A549 (cell line): ENCODE measurements at regions not wholly inside any gene's neighbourhood (a gene's known extent, or its start where the extent isn't known, plus 50 kb on each side); places are given as distances from the start of the nearest gene placed in this dataset.

ENCODE experiments used
- CEBPB ChIP-seq, 2 experiments: fragments of >200 bp in 1 of 2; sonication (Bioruptor Twin) in 1 of 2; formaldehyde crosslinking in 1 of 2; IDR thresholded peaks; 2 replicates each; pipeline ENCODE4 v1.6.1; 2012 to 2016
- CHD2 ChIP-seq: fragments of 150-350 bp; IDR thresholded peaks from 2 replicates; pipeline ENCODE4 v1.6.1; 2014; ENCODE audit warnings: low read length; ENCODE audit not compliant: partially characterized antibody
- CHD4 ChIP-seq: fragments of 200-600 bp; sonication (generic); IDR thresholded peaks from 2 replicates; pipeline ENCODE4 v1.6.1; 2016; ENCODE audit warnings: antibody characterized with exemption, mild to moderate bottlenecking, borderline replicate concordance
- EHMT2 ChIP-seq: fragments of 200-600 bp; sonication (generic); IDR thresholded peaks from 2 replicates; pipeline ENCODE4 v1.6.1; 2016; ENCODE audit warnings: antibody characterized with exemption, low read depth, mild to moderate bottlenecking, moderate library complexity
- GATA3 ChIP-seq: IDR thresholded peaks from 2 replicates; pipeline ENCODE4 v1.6.1; 2012; ENCODE audit warnings: borderline replicate concordance
- MAZ ChIP-seq: fragments of 150-350 bp; IDR thresholded peaks from 2 replicates; pipeline ENCODE4 v1.6.1; 2014; ENCODE audit warnings: antibody characterized with exemption, low read depth, low read length, borderline replicate concordance
- MYC ChIP-seq: IDR thresholded peaks from 2 replicates; pipeline ENCODE4 v1.6.1; 2012; ENCODE audit warnings: mild to moderate bottlenecking, inconsistent platforms, low read length, improper control_type of control experiment, borderline replicate concordance
- PBX3 ChIP-seq: IDR thresholded peaks from 2 replicates; pipeline ENCODE4 v1.6.1; 2012
- POLR2A ChIP-seq: IDR thresholded peaks from 2 replicates; pipeline ENCODE4 v1.6.1; 2012; ENCODE audit warnings: mild to moderate bottlenecking, low read length
- RAD21 ChIP-seq, 2 experiments: fragments of >200 bp in 1 of 2; sonication (Bioruptor Twin) in 1 of 2; formaldehyde crosslinking in 1 of 2; IDR thresholded peaks in 1 of 2; conservative IDR thresholded peaks in 1 of 2; 2 replicates in 1 of 2; 3 replicates in 1 of 2; pipeline ENCODE4 v1.6.1; 2012 to 2018; ENCODE audit warnings: inconsistent platforms in 1 of 2
- TF ChIP-seq, protein P1 (sequence below): fragments of 200-600 bp; sonication (generic); IDR thresholded peaks from 2 replicates; pipeline ENCODE4 v1.6.1; 2016; ENCODE audit warnings: antibody characterized with exemption, mild to moderate bottlenecking, moderate library complexity
- TF ChIP-seq, protein P2 (sequence below): fragments of >200 bp; sonication (Bioruptor Twin); formaldehyde crosslinking; IDR thresholded peaks from 3 replicates; pipeline ENCODE4 v1.5.1; 2016
- TF ChIP-seq, protein P3 (sequence below): IDR thresholded peaks from 2 replicates; pipeline ENCODE4 v1.6.1; 2012; ENCODE audit warnings: low read depth, borderline replicate concordance

DNA sequence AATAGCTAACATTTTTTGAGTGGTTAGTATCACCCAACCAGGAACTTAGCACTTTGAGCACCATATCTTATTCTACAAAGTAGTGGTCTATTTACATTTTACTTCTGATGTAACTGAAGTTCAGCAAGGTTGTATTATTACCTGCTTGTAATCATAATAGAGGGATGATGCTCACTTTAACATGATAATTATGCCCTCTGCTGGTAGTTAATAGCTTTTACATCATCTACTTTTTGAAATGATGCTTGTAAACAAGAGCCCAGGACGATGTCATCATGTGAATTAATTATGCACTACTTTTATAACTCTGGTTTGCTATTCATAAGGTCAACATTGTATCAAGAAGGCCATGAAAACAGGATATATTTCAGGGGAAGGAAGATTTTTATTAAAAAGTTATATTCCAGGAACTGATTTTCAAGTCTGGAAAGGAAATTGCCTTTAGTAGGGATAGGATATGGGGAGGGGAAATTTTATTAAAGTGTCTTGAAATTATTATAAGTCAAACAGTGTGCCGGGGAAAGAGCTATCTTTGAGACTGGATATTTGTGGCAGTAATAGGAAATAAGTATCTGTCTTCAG is 80.3 kb upstream of the SCIN start:
- TF ChIP-seq, protein P1, sequence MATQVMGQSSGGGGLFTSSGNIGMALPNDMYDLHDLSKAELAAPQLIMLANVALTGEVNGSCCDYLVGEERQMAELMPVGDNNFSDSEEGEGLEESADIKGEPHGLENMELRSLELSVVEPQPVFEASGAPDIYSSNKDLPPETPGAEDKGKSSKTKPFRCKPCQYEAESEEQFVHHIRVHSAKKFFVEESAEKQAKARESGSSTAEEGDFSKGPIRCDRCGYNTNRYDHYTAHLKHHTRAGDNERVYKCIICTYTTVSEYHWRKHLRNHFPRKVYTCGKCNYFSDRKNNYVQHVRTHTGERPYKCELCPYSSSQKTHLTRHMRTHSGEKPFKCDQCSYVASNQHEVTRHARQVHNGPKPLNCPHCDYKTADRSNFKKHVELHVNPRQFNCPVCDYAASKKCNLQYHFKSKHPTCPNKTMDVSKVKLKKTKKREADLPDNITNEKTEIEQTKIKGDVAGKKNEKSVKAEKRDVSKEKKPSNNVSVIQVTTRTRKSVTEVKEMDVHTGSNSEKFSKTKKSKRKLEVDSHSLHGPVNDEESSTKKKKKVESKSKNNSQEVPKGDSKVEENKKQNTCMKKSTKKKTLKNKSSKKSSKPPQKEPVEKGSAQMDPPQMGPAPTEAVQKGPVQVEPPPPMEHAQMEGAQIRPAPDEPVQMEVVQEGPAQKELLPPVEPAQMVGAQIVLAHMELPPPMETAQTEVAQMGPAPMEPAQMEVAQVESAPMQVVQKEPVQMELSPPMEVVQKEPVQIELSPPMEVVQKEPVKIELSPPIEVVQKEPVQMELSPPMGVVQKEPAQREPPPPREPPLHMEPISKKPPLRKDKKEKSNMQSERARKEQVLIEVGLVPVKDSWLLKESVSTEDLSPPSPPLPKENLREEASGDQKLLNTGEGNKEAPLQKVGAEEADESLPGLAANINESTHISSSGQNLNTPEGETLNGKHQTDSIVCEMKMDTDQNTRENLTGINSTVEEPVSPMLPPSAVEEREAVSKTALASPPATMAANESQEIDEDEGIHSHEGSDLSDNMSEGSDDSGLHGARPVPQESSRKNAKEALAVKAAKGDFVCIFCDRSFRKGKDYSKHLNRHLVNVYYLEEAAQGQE = no peak
- TF ChIP-seq MYC (no peak), MAZ (no peak), POLR2A (no peak), CHD4 (no peak), PBX3 (no peak), RAD21 (conservative IDR thresholded peaks at IDR 0.05 in 1 of 2, IDR thresholded peaks at IDR 0.05 in 1 of 2) (peak; percentile 70 to 80), CHD2 (no peak), GATA3 (no peak), CEBPB (IDR thresholded peaks at IDR 0.05) (0 out of 4 replicates have a peak, but pooled peaks of 1 of the 2 experiments have one; percentile 5), EHMT2 (no peak)
- TF ChIP-seq, protein P2, sequence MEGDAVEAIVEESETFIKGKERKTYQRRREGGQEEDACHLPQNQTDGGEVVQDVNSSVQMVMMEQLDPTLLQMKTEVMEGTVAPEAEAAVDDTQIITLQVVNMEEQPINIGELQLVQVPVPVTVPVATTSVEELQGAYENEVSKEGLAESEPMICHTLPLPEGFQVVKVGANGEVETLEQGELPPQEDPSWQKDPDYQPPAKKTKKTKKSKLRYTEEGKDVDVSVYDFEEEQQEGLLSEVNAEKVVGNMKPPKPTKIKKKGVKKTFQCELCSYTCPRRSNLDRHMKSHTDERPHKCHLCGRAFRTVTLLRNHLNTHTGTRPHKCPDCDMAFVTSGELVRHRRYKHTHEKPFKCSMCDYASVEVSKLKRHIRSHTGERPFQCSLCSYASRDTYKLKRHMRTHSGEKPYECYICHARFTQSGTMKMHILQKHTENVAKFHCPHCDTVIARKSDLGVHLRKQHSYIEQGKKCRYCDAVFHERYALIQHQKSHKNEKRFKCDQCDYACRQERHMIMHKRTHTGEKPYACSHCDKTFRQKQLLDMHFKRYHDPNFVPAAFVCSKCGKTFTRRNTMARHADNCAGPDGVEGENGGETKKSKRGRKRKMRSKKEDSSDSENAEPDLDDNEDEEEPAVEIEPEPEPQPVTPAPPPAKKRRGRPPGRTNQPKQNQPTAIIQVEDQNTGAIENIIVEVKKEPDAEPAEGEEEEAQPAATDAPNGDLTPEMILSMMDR = peak; percentile 83
- TF ChIP-seq, protein P3, sequence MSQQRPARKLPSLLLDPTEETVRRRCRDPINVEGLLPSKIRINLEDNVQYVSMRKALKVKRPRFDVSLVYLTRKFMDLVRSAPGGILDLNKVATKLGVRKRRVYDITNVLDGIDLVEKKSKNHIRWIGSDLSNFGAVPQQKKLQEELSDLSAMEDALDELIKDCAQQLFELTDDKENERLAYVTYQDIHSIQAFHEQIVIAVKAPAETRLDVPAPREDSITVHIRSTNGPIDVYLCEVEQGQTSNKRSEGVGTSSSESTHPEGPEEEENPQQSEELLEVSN = no peak
